GM21381 (cell line): ENCODE measurements at regions not wholly inside any gene's neighbourhood (a gene's known extent, or its start where the extent isn't known, plus 50 kb on each side); places are given as distances from the start of the nearest gene placed in this dataset.

Experiments
- ATAC-seq: cut with Tn5 transposase; IDR thresholded peaks from one replicate; pipeline ENCODE4 v1.9.1; 2021; ENCODE audit warnings: mild to moderate bottlenecking, moderate library complexity; ENCODE audit not compliant: unreplicated experiment

DNA sequence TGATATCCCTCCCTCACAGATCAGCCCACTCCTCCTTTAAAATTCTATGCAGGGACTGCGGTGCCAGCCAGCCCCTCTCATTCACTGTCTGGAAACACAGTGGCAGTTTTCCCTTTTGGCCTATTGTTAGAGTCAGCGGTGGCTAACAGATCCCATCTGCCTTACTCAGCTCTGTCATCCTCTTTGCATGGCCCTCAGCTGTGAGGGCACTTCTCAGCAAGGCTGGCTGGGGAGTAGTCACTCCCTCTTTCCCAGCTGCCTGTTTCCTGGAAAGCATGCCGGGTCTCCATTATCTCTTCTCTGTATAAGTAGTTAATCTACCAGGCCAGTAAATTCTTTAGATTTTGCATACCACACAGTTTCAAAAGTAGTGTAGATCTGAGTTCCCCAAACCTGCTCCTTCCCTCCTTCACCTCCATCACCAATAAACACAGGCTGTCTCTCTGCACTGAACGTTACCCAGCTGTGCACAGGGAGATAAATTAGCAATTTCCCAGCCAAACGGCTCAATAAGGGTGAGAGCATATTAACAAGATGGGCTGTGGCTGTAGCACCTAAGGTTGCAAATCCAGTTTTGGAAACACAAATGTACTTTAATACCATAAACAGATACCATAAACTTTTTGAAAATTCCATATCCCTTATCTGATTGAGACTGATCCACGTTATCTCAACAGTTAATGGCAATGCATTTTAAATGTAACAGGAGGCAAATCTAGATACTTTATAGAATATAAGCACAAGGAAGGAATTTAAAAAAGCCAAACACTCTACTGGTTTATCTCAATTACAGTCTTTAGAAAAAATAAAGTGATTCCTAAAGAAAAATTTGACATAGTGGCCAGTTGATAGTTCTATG is 229.3 kb downstream of the ANKRD50 start:
- no peak for ATAC-seq

DNA sequence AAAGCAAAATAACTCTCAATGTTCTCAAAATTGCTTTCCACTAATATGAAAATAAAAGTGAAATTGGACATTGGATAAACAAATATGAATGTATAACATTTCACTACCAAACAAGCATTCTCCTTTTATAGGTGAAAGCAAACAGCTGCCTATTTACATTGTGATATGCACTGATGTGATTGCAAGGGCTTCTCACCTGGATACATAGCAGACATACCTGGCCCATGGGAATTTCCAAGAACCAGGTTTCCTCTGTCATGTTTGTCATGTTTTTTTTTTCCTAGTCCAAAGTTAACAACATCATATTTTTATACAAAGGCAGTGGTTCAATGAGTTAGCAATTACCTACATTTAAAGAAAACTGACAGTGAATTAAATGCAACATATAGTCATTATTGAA is 228.5 kb downstream of the ANKRD50 start:
- ATAC-seq: no peak

DNA sequence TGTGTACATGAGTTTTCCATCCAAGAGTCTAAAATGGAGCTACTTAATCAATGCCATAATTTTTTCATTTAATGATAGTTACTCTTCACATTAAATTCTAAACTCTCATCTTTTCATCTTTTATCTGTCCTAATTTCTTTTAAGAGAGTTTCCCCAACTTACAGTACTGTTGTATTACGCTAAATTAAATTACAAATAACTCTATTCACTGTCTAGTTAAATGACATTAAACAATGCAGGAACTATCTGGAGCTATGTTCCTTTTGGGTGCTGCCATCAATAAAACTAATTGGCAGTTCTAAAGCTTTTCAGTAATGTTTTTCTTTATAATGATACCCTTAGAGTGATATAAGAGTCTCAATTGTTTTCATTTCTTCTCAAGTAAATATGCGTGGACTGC is 227.6 kb downstream of the ANKRD50 start:
- no peak for ATAC-seq

DNA sequence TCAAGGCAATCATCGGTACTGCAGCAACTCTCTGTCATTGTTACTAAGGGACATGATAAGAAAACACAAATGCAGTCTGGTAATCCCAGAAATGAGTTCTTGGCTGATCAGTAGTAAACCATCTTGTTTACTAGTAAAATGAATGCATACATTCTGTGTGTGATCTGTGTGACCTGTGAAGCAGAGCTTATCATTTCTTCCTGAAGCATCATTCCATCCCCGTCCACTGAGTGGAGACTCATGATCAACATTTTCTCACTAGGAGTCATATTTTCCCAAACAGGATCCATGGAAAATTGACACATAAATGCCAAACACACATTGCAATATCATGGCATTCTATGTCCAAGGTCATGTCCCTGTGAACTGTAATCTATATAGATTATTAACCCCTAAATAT is 226.1 kb downstream of the ANKRD50 start:
- ATAC-seq: no peak

DNA sequence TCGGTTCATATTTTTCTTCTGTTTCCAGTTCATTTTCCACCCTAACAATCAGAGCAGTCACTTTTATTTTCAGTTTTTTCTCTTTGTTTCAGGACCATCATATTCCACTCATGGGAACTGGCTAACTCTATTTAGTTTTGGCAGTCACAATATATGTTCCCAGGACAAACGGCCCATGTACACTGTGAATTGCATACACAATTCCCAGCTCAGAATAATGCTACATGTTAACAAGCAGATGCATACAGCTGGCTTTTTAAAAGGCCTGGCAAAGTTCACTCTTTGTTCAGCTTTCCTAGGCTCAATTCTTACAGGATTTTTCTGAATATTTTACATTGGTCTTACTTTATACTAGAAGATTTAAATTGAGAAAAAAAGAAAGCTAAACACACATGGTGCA is 224.9 kb downstream of the ANKRD50 start:
- no peak for ATAC-seq

DNA sequence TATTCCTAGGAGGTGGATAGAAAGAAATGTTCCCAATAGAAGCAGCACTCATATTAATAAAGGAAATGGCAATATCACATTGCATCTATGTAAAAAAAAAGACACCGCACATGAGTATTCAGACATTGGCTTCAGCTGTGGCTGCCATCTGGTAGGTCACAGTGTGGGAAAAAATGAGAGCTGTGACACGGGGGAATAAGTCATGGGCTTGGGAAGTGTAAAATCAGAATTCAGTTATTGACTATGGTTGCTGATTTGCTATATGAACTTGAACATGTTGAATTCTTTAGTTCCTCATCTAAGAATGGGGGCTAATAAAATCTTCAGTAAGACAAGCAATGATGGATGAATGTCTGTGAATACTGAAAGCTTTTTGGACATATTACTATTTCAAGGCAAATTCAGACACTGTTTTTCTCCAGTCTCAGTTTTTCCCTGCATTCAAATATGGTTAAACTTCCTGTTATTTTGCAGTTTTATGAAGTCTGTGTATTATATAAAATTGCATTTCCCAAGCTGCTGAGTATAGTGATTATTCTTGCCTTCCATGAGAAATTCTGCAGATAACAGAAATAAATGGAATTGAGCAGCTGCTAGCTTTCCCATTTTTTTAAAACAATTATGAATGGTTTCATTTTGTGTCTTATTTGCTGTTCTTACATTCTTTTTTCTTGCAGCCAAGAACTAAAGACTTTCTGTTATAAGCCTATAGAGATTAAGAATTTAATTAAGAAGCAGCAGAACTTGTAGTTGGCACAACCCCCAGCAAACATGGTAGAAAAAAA is 221.0 kb downstream of the ANKRD50 start:
- ATAC-seq: no peak

DNA sequence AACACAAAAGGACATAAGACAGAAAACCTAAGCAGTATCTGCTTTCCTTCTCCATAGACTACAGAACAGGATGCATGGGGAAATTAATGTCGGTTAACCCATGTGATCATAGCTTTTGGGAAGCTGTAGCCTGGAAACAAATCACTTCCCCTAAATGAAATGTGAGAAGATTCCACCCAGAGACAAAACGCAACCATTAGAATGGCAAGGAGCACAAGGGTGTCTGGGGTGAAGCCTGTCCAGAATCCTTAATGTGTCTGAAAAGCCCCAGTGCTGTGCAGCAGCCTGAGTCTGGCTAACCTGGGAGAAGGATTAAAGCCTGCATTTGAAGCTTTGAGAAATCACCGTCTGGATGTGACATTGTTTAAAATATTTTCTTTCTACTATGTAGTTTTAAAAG is 213.3 kb downstream of the ANKRD50 start:
- no peak for ATAC-seq

DNA sequence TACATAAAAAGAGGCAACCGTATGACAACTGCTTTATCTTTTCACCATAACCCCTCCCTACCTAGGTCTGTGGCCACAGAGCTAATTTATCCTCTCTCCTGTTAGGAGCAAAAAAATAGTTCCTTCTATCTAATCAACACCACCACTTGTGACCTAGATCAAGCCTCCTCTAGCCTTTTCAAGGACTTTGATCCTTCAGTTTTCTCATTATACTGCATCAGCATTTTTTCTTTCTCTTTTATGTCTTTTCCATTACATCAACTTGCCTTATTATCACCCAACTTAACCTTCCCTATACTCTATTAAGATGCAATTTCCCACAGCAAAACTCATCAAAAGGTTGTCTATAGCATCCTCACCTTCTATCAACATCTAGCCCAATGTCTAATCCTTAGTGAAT is 211.0 kb downstream of the ANKRD50 start:
- ATAC-seq: no peak

DNA sequence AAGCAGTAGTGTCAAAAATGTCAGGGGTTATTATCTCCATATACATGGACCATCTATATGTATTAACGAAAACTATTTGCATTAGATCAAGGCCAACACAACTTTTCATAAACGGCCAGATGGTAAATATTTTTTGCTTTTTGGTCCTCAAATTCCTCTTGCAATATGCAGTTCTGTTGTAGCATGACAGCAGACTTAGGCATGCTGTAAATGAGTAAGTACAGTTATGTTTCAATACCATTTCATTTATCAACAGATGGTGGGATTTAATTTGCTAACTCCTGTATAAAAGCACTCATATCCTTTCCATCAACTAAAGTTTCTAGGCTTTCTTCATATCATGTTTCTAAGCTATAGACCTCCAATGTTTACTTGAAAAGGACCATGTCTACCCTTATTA is 208.1 kb downstream of the ANKRD50 start:
- no peak for ATAC-seq

DNA sequence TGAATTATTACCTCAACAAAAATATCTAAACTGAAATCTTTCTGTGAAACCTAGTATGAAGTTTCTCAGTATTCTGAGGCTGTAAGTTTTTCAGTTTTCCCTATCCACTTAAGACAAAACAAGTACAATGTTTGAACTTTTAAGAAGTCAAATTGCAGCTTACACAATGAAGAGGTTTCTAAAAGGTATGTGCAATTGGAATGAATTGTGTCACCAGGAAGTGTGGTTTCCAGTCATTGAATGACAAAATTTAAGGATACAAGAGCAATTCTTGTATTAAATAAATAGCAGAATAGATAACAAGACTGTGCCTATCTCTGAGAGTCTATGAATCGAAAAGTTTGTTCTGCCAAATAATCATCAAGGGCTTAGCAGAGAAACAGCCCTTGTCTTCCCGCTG is 207.3 kb downstream of the ANKRD50 start:
- ATAC-seq: no peak

DNA sequence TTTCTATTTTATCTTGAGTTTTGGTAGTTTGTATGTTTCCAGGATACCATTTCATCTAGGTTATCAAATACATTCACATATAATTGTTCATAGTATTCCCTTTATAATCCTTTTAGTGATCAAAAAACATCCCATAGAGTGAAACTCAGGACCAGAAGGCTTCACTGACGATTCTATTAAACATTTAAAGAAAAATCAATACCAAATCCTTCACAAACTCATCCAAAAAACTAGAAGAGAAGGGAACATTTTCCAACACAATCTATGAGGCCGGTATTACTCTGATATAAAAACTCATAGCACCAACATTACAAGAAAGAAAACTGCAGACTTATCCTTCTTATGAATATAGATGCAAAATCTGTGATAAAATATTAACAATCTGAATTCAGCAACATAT is 203.4 kb downstream of the ANKRD50 start:
- ATAC-seq: no peak

DNA sequence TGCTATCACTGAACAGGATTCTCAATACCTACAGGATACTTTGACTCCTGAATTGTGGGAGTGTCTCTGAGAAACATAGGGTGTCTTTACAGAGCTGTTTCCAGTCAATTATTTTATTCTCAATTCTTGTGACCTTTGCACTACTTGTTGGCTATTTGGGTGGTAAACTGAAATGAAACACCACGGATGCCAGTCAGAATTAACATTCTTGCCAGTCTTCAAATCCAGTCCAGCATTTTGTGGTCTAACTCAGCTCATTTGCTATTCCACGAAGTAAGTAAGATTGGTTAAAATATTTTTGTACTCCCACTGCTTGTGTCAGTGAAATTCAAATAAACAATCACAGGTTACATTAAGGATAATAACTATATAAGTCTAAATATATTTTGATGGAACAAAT is 197.9 kb downstream of the ANKRD50 start:
- no peak for ATAC-seq

DNA sequence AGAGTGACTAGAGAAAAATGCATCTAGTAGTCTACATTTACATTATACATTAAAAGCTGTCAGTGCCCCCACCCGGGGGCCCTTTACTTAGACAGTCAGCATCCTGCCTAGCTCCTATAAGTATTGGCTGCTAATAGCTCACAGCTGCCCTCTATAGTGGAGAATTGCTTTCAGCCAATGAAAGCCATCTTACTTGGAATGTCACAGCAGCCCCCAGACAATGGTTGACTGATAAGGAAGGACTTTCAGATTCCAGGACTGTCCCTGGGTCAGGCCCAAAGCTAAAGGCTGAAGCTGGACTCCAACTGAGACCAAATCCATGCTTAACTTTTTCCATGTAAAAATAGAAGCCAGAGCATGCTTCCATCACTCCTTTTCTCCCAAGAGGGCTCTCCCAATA is 196.9 kb downstream of the ANKRD50 start:
- no peak for ATAC-seq

DNA sequence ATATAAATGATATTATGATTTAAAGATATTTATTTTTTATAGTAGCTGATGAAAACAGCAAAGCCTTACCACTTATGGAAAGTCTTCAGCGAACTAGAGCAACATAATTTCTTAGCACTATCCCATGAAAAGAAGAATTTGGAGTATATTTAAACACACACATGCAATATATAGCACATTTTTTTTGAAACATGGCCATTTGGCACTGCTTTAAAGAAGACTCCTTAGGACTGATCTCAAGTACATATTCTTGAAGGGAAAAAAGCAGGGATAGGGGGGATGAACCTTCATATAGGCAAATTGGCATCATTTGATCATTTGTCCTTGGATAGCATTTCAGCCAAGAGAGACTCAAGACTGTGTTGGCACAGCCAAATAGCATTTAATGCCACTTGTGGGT is 193.3 kb downstream of the ANKRD50 start:
- no peak for ATAC-seq

DNA sequence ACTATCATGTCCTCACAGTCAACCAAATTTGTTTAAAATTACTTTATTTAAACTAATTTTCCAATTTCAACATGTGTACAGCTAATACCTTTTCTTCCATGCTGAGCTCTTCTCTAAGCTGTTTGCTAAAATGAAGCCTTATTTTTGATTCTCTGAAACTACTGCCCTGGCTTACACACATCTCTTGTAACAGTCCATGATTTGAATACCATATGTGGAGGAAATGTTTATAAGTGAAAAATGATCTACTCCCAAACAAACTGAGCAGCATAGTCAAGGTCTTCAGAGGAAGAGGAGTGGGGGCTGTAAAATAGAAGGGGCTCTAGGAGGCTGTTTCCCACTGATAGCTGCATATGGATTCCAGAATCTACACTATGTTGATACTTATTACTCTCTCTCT is 188.7 kb downstream of the ANKRD50 start:
- ATAC-seq: no peak

DNA sequence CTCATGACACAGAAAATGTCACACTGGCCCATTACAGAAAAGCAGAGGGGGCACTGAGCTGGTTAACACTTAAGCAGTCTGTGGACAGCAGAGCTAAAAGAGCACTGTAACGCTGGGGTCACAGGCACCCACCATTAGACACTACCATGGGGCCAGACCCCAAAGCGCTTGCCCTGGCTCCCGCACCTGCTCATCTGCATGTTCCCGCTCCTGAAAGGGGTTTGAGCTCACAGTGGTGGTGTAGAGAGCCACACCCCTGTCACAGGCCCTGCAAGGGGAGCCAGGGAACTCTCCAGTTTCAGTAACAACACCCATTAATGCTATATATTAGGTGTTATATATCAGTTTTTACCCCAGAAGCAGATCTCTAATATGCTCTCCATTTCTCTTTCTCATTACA is 187.0 kb downstream of the ANKRD50 start:
- no peak for ATAC-seq

DNA sequence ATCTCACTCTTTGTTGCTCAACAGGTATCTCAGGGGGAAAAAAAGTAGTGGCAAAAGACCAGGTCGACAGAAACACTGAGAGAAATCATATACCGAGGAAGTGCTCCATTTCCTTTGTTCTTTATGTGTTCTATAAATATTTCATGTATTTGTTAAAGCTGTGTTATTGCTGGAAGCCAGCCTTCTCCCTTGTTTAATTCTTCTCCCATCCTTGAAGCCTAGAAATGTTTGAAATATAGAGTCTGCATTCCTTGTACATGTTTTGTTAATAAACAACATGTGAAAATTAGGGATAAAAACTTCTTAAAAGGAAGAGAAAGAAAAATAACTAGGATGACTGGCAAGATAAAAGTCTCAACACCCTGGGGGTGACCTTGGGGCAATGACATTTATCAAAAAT is 186.2 kb downstream of the ANKRD50 start:
- no peak for ATAC-seq

DNA sequence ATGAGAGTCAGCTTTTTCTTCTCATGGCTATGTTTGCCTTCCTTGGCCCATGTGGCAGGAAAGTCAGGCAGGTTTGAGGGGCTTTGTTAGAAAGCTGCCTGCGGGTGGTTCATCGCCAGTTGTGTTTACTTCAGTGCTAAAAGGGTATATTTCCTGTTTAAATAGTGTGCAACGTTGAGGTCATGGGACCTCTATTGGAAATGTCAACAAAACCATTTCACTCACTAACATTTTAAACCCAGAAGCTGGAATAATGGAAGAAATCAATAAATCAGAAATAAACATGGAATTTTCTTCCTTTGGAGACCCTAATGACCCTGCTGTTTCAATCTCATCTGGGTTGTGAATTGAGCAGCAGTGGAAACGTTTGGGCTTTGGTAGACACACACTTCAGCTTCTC is 185.8 kb downstream of the ANKRD50 start:
- no peak for ATAC-seq

DNA sequence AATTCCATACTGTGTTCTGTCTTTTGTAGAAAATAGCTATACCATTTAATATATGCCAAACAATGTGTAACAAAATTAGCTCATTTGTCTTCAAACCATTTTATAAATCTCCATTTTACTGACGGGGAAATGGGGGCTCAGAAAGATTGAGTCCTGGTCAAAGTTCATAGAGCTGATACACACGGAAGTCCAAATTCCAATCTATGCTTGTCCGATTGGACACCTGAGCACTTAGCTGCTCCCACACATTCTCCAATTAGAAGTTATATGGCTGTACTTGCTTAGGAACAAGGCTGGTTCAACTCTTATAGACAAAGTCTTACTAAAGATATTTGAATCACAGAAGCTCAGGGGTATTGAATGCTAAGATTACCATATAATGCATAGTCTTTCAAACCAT is 185.2 kb downstream of the ANKRD50 start:
- ATAC-seq: no peak

DNA sequence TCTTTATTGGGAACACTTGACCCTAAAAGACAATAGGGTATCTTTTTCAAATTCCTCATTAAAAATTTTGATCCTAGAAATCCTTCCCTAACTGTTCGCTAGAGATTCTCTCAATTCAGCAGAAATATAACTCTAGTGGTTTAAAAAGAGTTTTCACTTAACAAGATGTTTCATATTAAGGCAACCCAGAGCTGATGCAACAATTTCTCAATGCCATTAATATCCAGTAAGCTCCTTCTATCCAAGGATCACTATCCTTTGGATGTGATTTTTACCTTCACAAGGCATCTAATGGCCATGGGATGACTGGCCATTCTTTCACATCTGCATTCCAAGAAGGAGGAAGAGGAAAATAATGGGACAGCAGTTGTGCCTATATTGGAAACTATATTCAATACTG is 183.4 kb downstream of the ANKRD50 start:
- ATAC-seq: no peak

DNA sequence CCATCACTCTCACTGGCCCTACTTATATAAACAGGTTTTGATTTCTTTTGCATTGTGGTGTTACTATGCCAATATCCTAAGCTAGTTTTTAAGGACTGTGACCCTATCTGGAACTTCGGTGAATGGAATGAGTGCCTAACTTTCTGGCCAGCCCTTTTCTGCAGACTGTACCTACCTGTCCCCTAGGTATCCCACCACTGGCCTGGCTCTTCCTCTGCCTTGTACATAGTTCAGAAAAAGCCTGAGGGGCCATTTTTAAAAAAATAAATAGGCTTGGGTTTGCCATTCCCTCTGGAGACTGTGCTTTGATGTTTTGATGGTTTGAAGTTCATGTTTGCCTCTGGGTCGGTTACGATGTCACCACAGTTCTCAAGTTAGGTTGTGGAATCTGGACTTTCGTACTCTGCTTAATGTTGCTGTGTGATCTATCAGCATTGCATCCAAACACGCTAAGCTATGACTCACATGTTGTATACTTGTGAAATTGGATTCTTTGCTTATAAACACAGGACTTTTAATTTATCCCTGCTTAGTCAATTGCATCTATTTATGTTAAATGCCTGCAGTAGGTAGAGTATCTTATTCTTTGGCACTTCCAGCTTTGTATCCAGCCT is 182.0 kb downstream of the ANKRD50 start:
- no peak for ATAC-seq

DNA sequence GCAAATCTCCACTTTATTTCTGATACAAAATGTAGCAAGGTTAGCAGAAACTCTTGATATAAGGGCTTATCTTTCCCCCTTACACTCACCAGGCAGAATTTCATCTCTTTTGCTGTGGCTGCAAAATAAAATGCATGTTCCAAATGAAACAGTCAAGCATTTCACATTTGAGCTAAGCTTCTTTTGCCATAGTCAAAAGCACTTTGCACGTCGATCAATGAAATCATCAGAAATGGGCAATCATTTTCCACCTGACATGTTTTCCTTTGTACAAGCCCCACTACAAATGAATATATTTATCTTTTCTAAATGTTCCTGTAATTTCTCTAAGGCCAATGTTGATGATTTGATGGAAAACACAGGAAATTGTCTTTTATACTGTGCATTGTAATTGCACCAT is 178.4 kb downstream of the ANKRD50 start:
- ATAC-seq: no peak
